Thyroid gland (tissue), 4 donors: ENCODE measurements at regions not wholly inside any gene's neighbourhood (a gene's known extent, or its start where the extent isn't known, plus 50 kb on each side); places are given as distances from the start of the nearest gene placed in this dataset.

Source experiments
- DNase-seq, 2 donors: peaks; one replicate each; pipeline ENCODE4 v3.0.0-alpha.2; 2019
- H3K27ac ChIP-seq, 3 donors: fragments of 200-600 bp; sonication (generic); 1 replicate in 2 of 3; 2 replicates in 1 of 3; pipeline ENCODE4 v1.5.1; 2016 to 2019; ENCODE audit warnings: mild to moderate bottlenecking in 1 of 3, moderate library complexity in 1 of 3
- H3K27me3 ChIP-seq: fragments of 200-600 bp; sonication (generic); one replicate; pipeline ENCODE4 v1.5.1; 2019
- H3K36me3 ChIP-seq, 2 donors: fragments of 200-600 bp; sonication (generic); one replicate each; pipeline ENCODE4 v1.5.1; 2016 to 2019
- H3K4me1 ChIP-seq, 2 donors: fragments of 200-600 bp; sonication (generic); one replicate each; pipeline ENCODE4 v1.5.1; 2017 to 2019
- H3K4me3 ChIP-seq, 3 donors: fragments of 200-600 bp; sonication (generic); replicated peaks in 1 of 3; 1 replicate in 2 of 3; 2 replicates in 1 of 3; pipeline ENCODE4 v1.5.1; 2016; ENCODE audit warnings: mild to moderate bottlenecking in 1 of 3
- H3K9me3 ChIP-seq: fragments of 200-600 bp; sonication (generic); one replicate; pipeline ENCODE4 v1.5.1; 2017
- CTCF ChIP-seq, 6 experiments: fragments of 200-600 bp in 3 of 6; fragments of 450-650 bp in 3 of 6; sonication (generic) in 3 of 6; IDR thresholded peaks; one replicate each; pipeline ENCODE4 v1.5.1; 2016 to 2019; ENCODE audit warnings: antibody characterized with exemption in 6 of 6, mild to moderate bottlenecking in 2 of 6, inconsistent platforms in 1 of 6, moderate library complexity in 1 of 6
- POLR2A ChIP-seq, 2 donors: fragments of 450-650 bp; IDR thresholded peaks; one replicate each; pipeline ENCODE4 v1.6.1; 2017; ENCODE audit warnings: antibody characterized with exemption in 2 of 2, mild to moderate bottlenecking in 2 of 2, moderate library complexity in 1 of 2
- WGBS, 2 donors: methylation state at CpG; one replicate each; pipeline ENCODE4 v1.1.5; 2017; 5-methylcytosine and 5-hydroxymethylcytosine counted together
- intact Hi-C: fragments of 100-400 bp; cut with DNase I; formaldehyde crosslinking; loops from one replicate; pipeline ENCODE4 v1.15.1; 2023

GRCh38 chr5:40397091-40397490 is 282.6 kb upstream of the PTGER4 start:
- Histone ChIP-seq H3K36me3 (no peaks in the 10 kb centered on the region), H3K27ac (no peak overlapping the region), H3K9me3 (no peaks in the 10 kb centered on the region), H3K27me3 (no peaks in the 10 kb centered on the region), H3K4me1 (no peaks in the 10 kb centered on the region), H3K4me3 (no peak overlapping the region)
- intact Hi-C loops: no loop called here
- TF ChIP-seq POLR2A (IDR thresholded peaks at IDR 0.05) (no peak), CTCF (IDR thresholded peaks at IDR 0.05) (no peak)
- 68 to 85% methylated on average over 2 of the region's 2 CpGs for WGBS, 2 donors
- DNase-seq: no peak

DNA sequence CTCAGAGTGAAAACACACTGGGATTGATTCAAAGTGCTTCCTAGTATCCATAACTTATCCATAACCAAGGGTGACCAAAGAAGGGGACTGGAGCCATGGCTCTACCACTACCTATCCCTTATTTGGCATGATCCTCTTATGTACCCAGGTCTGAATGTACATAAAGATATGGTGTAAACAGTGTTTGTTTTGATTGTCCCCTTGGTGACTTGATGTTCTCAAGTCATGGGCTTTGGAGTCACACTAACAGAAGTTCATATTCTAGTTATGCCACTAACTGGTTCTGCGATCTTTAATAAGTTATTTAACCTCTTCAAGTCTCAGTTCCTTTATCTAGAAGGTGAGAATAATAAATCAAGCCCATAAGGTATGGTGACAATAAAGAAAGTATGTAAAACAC is 283.4 kb upstream of the PTGER4 start:
- intact Hi-C loops: no loop called here
- no peak for TF ChIP-seq POLR2A (IDR thresholded peaks at IDR 0.05)
- no peak for TF ChIP-seq CTCF (IDR thresholded peaks at IDR 0.05)
- 93% methylated on average over 1 of the region's 1 CpG for WGBS, 2 donors
- Histone ChIP-seq H3K4me1 (no peaks in the 10 kb centered on the region), H3K36me3 (no peaks in the 10 kb centered on the region), H3K27ac (no peak overlapping the region), H3K4me3 (no peak overlapping the region), H3K27me3 (no peaks in the 10 kb centered on the region), H3K9me3 (no peaks in the 10 kb centered on the region)
- no peak for DNase-seq

DNA sequence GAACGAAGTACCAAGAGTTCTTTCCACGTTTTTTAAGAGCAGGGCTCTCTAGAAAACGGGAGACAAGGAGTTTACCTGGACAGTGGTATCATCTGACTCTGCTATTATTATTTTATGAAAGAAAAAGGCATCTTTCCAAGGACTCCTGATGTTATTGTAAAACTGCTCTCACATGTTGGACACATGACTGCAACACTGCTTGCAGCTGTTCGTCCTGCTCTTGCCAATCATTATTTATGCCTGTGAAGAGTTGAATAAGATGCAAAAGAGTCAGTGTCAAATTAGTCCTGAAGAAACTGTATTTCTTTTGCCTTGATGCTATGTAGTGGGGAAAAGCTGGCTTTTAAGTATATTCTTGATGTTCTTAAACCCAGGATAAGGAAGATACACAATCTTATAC is 284.5 kb upstream of the PTGER4 start:
- no peaks in the 10 kb centered on the region for H3K27me3 ChIP-seq
- intact Hi-C loops: no loop called here
- H3K36me3 ChIP-seq: no peaks in the 10 kb centered on the region
- H3K4me3 ChIP-seq: no peak overlapping the region
- no peaks in the 10 kb centered on the region for H3K4me1 ChIP-seq
- no peaks in the 10 kb centered on the region for H3K9me3 ChIP-seq
- no peak overlapping the region for H3K27ac ChIP-seq
- DNase-seq: no peak
- WGBS, 2 donors: 75 to 80% methylated on average over 4 of the region's 4 CpGs
- TF ChIP-seq POLR2A (IDR thresholded peaks at IDR 0.05) (no peak), CTCF (IDR thresholded peaks at IDR 0.05) (no peak)

DNA sequence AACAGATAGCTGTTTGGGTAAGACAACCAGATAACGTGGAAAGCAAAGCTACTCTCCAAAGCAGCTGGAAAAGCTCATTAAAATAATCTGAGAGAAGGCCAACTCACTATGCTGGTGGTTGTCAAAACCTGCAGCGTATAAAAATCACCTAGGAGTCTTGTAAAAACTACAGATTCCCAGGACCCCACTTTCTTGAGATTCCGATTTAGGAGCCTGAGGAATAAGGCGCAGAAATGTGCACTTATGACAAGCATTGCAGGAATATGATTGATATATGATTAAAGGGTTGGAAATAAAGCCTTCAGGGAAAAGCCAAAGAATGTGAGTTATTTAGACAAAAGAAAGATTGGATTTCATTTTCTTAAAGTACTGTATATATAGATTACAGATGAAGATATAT is 285.0 kb upstream of the PTGER4 start:
- H3K36me3 ChIP-seq: no peaks in the 10 kb centered on the region
- TF ChIP-seq POLR2A (IDR thresholded peaks at IDR 0.05): no peak
- no peak for TF ChIP-seq CTCF (IDR thresholded peaks at IDR 0.05)
- no peak for DNase-seq
- no peaks in the 10 kb centered on the region for H3K4me1 ChIP-seq
- 76 to 80% methylated on average over 4 of the region's 4 CpGs for WGBS, 2 donors
- H3K9me3 ChIP-seq: no peaks in the 10 kb centered on the region
- H3K27ac ChIP-seq: no peak overlapping the region
- H3K27me3 ChIP-seq: no peaks in the 10 kb centered on the region
- H3K4me3 ChIP-seq: no peak overlapping the region
- intact Hi-C loops: no loop called here

- H3K4me1 ChIP-seq: no peaks in the 10 kb centered on the region
- no peak for DNase-seq
- TF ChIP-seq CTCF (IDR thresholded peaks at IDR 0.05): no peak
- TF ChIP-seq POLR2A (IDR thresholded peaks at IDR 0.05): no peak
- H3K27ac ChIP-seq: no peak overlapping the region
- intact Hi-C loops: no loop called here
- H3K9me3 ChIP-seq: no peaks in the 10 kb centered on the region
- no peaks in the 10 kb centered on the region for H3K36me3 ChIP-seq
- H3K27me3 ChIP-seq: no peaks in the 10 kb centered on the region
- no peak overlapping the region for H3K4me3 ChIP-seq
These were observed 288.1 kb upstream of the PTGER4 start for GRCh38 chr5:40391642-40392041.
